HUDEP-2 (cell line): ENCODE measurements at regions not wholly inside any gene's neighbourhood (a gene's known extent, or its start where the extent isn't known, plus 50 kb on each side); places are given as distances from the start of the nearest gene placed in this dataset.

Experiments
- DNase-seq, 76 experiments: peaks; one replicate each; lab custom pipeline; 2025; ENCODE audit not compliant: unreplicated experiment in 76 of 76; lab: John Stamatoyannopoulos, UW

DNA sequence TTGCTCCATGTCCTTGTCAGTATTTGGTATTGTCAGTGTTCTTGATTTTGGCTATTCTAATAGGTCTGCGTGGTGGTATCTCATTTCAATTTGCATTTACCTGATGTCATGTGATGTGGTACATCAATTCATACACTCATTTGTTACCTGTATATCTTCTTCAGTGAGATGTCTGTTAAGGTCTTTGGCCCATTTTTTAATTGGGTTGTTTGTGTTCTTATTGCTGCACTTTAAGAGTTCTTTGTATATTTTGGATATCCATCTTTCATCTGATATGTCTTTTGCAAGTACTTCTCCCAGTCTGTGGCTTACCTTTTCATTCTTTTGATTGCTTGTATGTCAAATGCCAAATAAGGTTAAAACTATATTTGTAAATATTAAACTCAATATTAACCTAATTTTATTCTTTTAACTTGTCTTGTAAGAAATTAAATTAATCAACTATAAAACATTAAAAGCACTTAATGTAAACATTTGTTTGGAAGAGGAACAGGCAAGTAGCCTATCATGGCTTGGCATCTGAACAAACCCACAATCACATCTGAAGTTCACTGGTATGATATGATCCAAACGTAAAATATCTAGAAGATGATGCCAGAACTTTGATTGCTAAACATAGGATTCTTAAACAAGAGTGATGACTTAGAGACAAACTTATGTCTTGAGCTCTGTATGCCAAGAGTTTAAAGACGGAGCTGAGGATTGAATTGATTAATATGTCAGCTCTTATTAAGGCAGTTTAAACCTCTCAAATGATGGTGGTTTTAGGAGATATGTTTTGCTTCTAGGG, 587.3 kb downstream of the ANXA1 start:
- DNase-seq = no peak

DNA sequence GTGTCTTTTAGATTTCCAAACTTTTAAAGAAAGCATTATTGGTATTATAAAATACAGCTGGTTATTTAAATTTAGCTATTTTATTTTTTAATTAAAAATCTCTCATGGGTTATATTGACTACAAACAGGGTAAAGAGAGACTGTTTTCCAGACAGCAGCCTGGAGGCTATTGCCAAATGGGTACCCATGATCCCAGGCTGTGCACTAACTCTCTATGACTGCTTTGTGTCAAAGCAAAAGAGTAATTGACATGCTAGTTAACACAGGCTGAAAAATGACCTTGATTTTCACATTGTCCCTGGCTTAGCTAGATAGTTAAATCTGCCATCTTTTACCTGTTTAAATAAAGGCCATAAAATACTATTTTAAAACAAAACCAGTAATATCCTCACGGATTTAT, 589.7 kb downstream of the ANXA1 start:
- no peak for DNase-seq

DNA sequence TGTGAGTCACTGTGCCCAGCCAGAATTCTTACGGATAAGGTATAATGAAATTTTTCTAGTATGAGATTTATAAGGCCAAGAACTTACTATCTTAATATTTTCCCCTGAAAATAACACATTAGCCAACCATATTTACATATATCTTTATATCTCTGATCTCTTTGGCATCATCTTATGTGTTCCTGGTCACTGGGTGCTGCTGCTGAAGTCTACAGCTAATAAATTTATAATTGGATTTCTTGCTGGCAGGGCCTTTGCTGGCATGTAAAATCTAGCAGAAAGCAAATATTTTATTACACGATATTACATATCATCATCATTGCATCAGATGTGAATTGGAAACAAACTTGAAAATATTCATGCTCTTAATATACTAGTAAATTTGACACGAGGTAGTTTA, 590.7 kb downstream of the ANXA1 start:
- DNase-seq = no peak

DNA sequence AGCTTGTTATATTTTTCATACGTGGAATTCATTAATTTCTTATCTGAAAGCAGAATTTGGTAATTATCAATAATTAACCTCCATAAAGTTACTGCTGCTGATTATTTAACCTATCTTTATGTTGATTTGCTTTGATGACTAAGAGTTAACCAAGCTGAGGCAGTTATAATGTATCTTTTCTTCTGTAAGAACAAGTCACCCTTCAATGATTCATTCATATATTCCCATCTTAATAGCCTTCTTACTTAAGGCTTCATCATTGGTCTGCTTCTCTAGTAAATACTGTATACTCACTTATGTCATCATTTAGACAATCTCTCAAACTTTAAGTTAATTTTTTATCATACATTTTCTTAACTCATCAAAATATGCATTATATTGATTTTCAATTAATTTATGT, 592.2 kb downstream of the ANXA1 start:
- no peak for DNase-seq

DNA sequence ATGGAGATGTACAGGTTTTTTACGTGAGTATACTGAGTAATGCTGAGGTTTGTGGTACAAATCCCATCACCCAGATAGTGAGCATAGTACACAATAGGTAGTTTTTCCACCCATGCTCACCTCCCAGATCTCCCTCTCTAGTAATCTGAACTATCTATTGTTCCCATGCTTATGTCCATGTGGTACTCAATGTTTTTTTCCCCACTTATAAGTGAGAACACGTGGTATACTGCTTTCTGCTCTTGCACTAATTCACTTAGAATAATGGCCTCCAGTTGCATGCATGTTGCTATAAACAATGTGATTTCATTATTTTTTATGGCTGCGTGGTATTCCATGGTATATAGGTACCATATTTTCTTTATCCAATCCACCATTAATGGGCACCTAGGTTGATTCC, 593.9 kb downstream of the ANXA1 start:
- DNase-seq = no peak

DNA sequence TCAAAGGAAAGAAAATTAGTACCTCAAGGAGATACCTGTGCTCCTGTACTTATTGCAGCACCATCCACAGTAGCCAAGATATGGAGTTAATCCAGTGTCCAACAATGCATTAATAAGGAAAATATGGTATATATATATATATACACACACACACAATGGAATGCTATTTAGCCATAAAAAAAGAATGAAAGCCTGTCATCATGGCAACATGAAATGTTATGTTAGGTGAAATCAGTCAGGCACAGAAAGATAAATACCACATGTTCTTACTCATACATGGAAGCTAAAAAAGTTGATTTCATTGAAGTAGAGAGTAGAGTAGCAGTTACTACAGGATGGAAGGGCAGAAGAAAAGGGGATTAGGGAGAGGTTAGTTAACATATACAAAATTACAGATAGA, 601.5 kb downstream of the ANXA1 start:
- DNase-seq = no peak

DNA sequence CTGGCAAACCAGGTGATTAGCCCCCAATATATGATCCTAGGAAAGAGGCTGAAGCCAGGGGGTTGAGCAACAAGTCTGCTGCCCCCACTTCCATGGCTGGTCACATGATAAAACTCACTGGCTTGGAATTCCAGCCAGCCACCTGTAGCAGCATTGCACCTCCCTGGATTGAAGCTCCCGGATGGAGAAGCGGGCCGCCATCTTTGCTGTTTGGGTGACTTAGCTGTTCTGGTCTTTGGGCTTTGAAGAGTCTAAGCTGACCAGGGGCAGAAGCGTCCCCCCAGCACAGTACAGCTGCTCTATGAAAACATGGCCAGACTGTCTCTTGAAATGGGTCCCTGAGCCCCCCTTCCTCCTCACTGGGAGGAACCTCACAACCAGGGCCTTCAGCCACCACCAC, 610.2 kb downstream of the ANXA1 start:
- no peak for DNase-seq

DNA sequence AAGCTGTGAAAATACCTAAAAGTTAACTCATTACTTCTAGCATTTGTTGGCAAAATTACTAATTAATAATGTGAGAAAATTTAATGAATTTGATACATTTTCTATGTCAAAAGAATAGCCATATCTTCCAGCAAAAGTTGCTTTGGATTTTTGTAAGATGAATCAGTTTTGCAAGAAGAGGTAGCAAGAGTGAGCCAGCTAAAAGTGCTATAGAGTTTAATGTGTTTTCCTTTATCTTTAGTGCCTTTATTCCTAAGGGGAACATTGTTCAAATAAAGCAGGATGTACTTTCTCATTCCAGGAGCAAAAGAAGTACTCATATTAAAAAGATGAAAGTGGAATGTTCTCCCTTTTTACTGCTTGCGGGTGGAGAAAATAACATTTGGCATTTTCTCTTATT, 622.2 kb downstream of the ANXA1 start:
- no peak for DNase-seq

DNA sequence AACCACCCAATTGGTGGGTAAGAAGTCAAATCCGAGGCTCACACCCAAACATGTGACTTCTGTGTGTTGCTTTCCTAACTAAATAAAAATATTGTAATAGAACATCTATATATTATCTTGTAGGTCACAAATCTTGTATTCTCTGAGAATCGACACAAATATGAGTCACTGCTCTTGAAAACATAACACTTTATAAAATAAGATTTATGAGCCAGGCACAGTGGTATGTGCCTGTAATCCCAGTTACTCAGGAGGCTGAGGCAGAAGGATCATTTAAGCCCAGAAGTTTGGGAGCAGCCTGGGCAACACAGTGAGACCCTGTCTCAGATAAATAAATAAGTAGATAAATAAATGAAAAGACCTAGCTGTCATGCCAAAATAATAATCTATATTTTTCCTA, 624.1 kb downstream of the ANXA1 start:
- DNase-seq = no peak

DNA sequence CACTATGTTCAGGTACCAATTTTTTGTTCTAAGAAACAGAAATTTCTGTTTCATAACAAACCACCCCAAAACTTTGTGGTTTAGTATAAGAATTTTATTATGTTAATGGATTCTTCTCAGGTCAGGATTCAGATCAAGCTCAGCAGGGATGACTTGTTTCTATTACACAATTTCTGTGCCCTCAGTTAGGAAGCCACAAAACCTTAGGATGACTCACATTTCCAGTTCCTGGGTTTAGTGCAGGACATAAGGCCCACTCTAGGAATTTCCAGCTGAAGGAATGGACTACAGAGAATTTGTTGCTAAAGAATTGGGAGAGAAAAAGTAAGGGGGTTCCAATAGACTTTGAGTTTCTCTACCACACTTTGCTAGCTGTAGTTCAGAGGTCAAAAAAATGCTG, 629.3 kb downstream of the ANXA1 start:
- no peak for DNase-seq

DNA sequence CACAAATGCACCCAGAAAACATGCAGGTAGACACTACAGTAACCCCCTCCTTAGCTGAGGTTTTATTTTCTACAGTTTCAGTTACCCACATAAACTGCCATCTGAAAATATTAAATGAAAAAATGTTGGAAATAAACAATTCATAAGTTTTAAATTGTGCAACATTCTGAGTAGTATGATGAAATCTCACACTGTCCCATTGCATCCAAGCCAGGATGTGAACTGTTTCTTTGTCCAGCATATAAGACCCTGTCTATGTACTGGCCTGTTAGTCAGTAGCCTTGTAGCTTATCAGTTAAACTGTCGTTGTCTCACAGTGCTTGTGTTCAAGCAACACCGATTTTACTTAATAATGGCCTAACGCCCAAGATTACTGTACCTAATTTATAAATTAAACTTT, 630.5 kb downstream of the ANXA1 start:
- no peak for DNase-seq

DNA sequence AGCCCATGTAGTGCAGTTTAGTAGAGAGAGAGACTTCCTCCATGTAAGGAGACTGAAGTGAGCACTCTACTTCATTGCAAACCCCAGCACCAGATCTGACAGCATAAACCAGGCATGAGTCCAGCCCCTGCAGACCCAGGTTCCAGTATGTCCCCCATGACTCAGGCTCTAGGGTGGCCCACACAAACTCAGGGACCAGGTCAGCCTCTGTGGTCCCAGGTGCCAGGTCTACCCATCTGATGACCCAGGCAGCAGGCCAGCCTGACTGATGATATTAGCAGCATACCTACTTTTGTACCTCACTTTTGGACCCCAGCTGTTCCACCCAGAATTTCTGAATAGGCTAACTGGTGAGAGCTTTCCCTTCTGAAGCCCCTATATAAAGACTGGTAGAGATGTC, 647.8 kb downstream of the ANXA1 start:
- DNase-seq = no peak

DNA sequence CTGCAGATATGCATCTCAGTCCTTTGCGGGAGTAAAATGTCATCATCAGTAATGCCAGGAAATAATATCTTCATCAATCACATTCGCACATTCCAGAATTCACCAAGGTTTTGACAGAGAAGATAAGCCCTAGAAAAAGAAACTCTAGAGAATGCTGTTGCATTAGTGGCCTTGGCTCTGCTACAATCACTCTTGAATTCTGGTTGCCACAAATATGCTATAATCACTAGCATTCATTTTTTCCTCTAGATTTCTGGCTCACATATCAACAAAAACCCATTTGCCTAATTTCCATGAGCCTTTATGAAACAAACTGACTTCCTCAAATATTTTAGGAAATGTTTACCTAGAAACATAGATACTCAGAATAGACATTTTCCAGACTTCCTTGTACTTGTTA, 653.4 kb downstream of the ANXA1 start:
- no peak for DNase-seq

DNA sequence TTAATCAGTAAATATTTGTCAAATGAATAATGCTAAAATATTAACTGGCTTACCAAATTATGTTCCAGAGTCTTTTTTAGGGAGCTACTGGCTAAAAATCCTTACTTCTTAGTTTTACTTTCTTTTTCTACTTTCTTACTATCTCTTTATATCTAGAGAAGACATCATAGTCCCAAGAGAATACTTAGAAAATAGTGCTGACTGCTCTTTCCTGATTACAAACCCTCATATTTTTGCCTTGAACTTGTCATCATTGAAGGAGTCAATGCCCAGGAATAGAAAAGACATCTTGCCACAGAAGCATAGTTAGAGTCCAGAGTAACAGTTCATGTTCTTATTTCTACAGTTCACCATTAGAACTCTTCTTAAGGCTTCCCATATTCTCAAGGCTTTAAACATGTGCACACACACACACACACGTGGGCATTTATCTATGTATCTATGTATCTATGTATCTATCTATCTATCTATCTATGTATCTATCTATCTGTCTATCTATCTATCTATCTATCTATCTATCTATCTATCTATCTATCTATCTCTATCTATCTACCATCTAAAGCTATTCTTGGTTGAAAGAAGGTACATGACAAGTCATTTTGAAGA, 654.3 kb downstream of the ANXA1 start:
- no peak for DNase-seq

DNA sequence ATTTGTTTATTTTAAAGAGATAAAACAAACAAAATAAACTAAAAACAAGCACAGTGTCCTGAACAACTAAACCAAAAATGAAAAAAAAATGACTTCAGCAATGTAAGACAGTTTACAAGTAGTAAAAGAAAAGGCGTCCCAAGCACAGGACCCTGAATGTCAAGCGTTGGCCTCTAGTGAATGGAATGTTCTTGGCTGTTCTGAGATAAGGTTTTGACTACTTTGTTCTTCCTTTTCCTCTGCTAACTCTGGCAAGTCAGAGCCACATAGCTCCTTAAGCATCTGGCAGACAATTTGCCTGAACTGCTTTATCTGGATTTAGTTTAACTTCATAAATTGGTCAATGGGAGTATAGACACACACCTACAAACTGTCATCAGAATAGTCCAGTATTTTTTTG, 655.2 kb downstream of the ANXA1 start:
- DNase-seq = no peak

DNA sequence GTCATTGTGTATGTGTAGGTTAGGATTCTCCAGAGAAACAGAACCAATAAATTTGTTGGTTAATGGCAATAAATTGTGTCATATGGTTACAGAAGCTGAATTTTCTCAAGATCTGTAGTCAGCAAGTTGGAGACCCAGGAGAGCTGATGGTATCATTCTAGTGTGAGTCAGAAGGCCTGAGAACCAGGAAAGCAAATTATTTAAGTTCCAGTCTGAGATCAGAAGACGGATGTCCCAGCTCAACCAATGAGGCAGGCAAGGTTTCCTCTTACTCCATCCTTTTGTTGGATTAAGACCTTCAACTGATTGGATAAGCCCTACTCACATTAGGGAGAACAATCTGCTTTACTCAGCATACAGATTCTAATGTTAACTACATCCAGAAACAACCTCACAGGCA, 656.3 kb downstream of the ANXA1 start:
- no peak for DNase-seq

DNA sequence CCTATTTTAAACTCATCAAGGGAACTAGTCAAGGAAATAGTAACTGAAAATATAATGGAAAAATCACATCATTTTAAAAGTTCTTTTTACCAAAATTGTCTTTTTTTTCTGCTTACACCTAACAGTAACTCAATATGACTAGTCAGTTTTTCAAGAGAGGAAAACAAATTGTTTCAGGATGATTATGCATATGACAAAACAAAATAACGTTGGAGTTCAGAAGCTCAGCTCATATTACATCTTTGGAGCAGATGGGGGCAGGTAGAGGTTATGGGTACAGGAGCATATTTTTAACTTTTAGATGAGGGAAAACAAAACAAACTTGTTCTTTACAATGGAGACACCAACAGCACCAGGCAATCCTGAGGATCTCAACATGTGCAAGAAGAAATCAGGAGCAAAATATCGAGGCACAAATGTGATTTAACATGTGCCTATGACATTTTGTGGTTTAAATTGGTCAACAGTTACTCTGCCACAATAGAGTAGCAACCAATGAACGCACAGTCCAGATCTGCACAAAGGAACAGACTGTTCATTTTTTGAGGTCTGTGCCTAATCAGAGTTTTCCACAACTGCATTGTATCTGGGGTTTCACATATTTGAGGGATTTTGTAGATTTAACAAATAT, 659.0 kb downstream of the ANXA1 start:
- DNase-seq = no peak

DNA sequence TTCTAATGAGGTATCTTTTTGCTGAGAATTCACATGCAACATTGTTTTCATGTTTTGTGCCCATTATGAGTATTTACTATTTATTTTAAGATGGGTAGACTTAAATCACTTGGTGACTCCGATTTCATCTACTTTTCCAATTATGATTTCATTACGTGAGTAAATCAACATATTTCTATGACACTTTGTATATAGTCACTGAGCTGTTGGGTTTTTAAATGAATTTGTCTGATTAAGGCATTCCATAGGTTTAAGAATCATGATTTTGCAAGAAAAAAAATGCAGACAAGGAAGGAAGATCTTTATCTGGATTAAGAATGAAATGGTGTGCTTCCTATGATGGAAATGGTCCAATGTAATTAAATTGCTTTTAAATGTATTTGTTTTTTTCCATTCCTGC, 661.9 kb downstream of the ANXA1 start:
- no peak for DNase-seq

DNA sequence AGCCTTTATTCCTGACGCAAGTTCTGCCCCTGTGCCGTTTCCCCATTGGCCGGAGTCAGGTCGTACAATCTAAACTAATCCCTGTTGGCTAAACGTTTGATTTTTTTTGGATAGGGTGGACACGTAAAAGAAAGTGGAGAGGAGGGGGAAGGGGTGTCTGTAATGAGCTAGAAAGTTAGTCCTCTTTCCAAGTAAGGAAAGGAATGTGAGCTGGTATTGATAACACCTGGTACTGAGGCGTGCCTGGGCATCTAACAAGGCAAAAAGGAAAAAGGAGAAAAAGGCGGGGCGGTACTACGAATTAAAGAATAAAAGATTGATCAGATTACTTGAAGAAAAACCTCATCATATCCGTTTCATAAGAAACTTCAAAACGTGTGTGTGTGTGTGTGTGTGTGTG, 665.2 kb downstream of the ANXA1 start:
- DNase-seq = no peak

DNA sequence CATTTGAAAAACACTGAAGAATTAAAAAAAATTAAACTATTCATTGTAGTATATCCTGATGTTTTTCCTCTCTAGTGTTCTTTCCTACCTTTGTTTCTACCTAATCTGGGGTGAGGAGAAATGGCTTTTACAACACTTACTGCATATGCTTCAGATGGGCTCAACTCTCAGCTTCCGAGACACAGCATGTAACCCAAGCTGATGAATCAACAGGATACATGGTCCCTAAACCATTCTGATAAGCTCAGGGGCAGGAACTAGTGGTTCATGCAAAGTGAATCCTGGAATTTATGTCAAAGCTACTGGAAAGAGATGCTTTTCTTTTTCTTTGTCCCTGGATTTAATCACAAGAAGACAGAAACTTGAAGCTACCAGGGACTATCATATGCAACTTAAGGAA, 672.5 kb upstream of the RORB start:
- DNase-seq = no peak

DNA sequence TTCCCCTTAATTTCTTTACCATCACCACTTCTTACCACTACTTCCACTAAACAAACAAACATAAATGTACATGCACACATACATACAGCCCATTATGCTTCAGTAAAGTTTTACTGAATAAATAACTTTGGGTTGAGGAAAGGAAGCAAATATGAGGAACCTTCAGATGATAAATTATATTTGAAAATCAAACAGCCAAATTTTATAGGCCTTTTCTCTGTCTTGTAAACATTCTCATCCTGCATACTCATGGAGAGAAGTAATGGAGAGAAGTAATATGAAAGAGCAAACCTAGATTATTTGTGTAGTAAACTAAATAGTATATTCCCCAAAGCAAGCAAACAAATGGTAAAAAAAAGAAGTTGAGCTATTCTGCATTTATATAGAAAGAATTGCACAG, 658.3 kb upstream of the RORB start:
- no peak for DNase-seq

DNA sequence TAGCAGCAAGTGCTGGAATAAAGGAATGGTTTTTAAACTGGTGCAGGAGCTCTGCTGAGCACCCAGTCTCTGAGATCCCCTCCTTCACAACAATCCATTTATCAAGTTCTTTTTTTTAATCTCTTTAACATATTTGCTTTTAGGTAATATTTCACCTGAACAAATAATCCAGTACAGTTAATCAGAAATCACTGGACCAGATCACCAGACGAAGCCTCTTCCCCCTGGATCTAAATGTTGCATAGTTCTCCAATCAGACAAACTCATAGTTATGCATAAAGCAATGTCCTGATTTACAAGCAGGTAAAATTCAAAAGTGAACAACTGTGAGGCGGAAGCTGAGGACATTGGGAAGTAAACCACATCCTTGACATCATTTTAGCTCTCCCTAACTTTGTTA, 657.7 kb upstream of the RORB start:
- no peak for DNase-seq
